ENCODE measurements at regions not wholly inside any gene's neighbourhood (a gene's known extent, or its start where the extent isn't known, plus 50 kb on each side); places are given as distances from the start of the nearest gene placed in this dataset.
A peak's percentile ranks its signal among the peaks of the same experiment; 100 is the strongest.

GRCh38 chr12:124492879-124493808, 74.3 kb downstream of the NCOR2 start:
- Mint-ChIP-seq H3K27me3 (ENCODE audit: low read depth) (no peaks in the 10 kb centered on the region), H3K27ac (ENCODE audit: unreplicated experiment) (peak overlapping the region; percentile 27), H3K9me3 (no peaks in the 10 kb centered on the region), H3K4me1 (peaks cover 32% of the 10 kb centered on the region), H3K4me3 (no peak overlapping the region), H3K36me3 (ENCODE audit: low read depth) (no peaks in the 10 kb centered on the region)
- DNase-seq (ENCODE audit: low read depth, low spot score) = no peak
- TF ChIP-seq CTCF (conservative IDR thresholded peaks at IDR 0.05) = no peak

GRCh38 chr12:124491856-124492420, 75.5 kb downstream of the NCOR2 start:
- H3K9me3 Mint-ChIP-seq = no peaks in the 10 kb centered on the region
- H3K27me3 Mint-ChIP-seq (ENCODE audit: low read depth) = no peaks in the 10 kb centered on the region
- H3K36me3 Mint-ChIP-seq (ENCODE audit: low read depth) = no peaks in the 10 kb centered on the region
- H3K27ac Mint-ChIP-seq (ENCODE audit: unreplicated experiment) = no peak overlapping the region
- no peak for TF ChIP-seq CTCF (conservative IDR thresholded peaks at IDR 0.05)
- no peak overlapping the region for H3K4me3 Mint-ChIP-seq
- DNase-seq (ENCODE audit: low read depth, low spot score) = no peak
- H3K4me1 Mint-ChIP-seq = peaks cover 35% of the 10 kb centered on the region

DNA sequence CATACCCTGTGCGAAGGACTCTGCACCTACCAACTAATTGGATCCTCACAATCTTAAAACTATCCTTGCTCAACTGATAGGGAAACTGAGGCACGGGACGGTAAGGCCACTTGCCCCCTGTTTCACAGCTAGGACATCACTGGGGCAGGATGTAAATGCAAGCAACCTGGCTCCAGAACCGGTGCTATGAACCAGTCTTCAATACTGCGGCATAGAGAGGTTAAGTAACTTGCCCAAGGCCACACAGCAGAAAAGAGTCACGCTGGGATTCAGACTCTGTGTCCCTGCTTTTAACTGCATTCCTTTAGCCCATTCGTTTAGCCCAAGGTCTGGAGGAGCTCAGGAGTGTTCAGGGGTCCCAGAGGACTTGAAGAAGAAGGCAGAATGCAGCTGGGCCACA, 76.1 kb downstream of the NCOR2 start:
- H3K27me3 Mint-ChIP-seq (ENCODE audit: low read depth) = no peaks in the 10 kb centered on the region
- H3K36me3 Mint-ChIP-seq (ENCODE audit: low read depth) = no peaks in the 10 kb centered on the region
- no peak overlapping the region for H3K4me3 Mint-ChIP-seq
- no peak for TF ChIP-seq CTCF (conservative IDR thresholded peaks at IDR 0.05)
- H3K9me3 Mint-ChIP-seq = no peaks in the 10 kb centered on the region
- no peak overlapping the region for H3K27ac Mint-ChIP-seq (ENCODE audit: unreplicated experiment)
- no peak for DNase-seq (ENCODE audit: low read depth, low spot score)
- peaks cover 36% of the 10 kb centered on the region for H3K4me1 Mint-ChIP-seq

GRCh38 chr12:124490584-124491305, 76.7 kb downstream of the NCOR2 start:
- Mint-ChIP-seq H3K27me3 (ENCODE audit: low read depth) (no peaks in the 10 kb centered on the region), H3K9me3 (no peaks in the 10 kb centered on the region), H3K36me3 (ENCODE audit: low read depth) (no peaks in the 10 kb centered on the region), H3K27ac (ENCODE audit: unreplicated experiment) (no peak overlapping the region), H3K4me1 (peaks cover 36% of the 10 kb centered on the region), H3K4me3 (no peak overlapping the region)
- TF ChIP-seq CTCF (conservative IDR thresholded peaks at IDR 0.05) = no peak
- DNase-seq (ENCODE audit: low read depth, low spot score) = no peak

DNA sequence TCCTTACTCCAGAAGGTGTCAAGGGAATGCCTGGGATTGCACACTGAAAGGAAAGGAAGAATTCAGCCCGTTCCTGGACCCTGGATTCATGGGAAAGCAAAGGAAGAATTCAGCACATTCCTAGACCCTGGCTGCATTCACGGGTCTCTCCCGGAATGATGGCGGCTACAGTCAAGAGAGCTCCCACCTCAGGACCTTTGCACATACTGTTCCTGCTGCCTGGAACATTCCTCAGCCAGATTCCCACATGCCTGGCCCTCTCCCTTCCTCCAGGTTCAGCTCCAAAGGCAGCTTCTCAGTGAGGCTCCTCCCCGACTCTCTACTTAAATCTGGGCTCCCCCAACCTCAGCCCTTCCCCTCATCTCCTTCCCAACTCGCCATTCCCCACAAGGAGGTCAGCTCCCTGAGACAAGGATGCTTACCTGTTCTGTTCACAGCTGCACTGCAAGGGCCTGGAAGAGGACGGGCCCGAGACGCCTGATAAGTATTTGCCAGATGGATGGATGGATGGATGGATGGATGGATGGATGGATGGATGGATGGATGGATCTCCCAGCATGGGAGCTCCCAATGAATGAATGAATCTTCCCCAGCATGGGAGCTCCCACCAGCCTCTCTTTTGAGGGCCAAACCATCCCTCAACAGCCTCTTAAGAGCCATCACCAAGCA, 77.4 kb downstream of the NCOR2 start:
- no peak overlapping the region for H3K27ac Mint-ChIP-seq (ENCODE audit: unreplicated experiment)

More for the DNA sequence above, 77.4 kb downstream of the NCOR2 start:
- Mint-ChIP-seq H3K9me3 (no peaks in the 10 kb centered on the region), H3K4me1 (peaks cover 36% of the 10 kb centered on the region), H3K36me3 (ENCODE audit: low read depth) (no peaks in the 10 kb centered on the region), H3K4me3 (no peak overlapping the region), H3K27me3 (ENCODE audit: low read depth) (no peaks in the 10 kb centered on the region)
- DNase-seq (ENCODE audit: low read depth, low spot score) = no peak
- no peak for TF ChIP-seq CTCF (conservative IDR thresholded peaks at IDR 0.05)

Measured in neural crest cell (in vitro differentiated cells).